Stimulated activated CD4-positive, alpha-beta T cell treated with anti-CD3 and anti-CD28 coated beads, Interleukin-12 subunit alpha, Interleukin-12 subunit beta, amount 100 ng/mL, for 4 hours (primary cell): ENCODE measurements at regions not wholly inside any gene's neighbourhood (a gene's known extent, or its start where the extent isn't known, plus 50 kb on each side); places are given as distances from the start of the nearest gene placed in this dataset.

ENCODE experiments used
- DNase-seq: peaks from one replicate; pipeline ENCODE4 v3.0.0-alpha.2; 2020

- no peak for DNase-seq
Measured at GRCh38 chr1:181394766-181395165, 88.6 kb upstream of the CACNA1E start.

- peak; percentile 8 for DNase-seq
Measured at GRCh38 chr1:181396171-181396670, 87.1 kb upstream of the CACNA1E start.

- no peak for DNase-seq
Measured at GRCh38 chr1:181396811-181397210, 86.5 kb upstream of the CACNA1E start.

GRCh38 chr1:181397845-181398244, 85.5 kb upstream of the CACNA1E start:
- DNase-seq: no peak

GRCh38 chr1:181398544-181398943, 84.8 kb upstream of the CACNA1E start:
- DNase-seq: no peak

- no peak for DNase-seq
Measured at GRCh38 chr1:181405584-181405983, 77.7 kb upstream of the CACNA1E start.

- no peak for DNase-seq
Measured at GRCh38 chr1:181406989-181407388, 76.3 kb upstream of the CACNA1E start.

- DNase-seq: no peak
Measured at GRCh38 chr1:181409981-181410380, 73.3 kb upstream of the CACNA1E start.

GRCh38 chr1:181412746-181413145, 70.6 kb upstream of the CACNA1E start:
- no peak for DNase-seq

- no peak for DNase-seq
Measured at GRCh38 chr1:181413195-181413815, 70.0 kb upstream of the CACNA1E start.

GRCh38 chr1:181413836-181414235, 69.5 kb upstream of the CACNA1E start:
- DNase-seq: no peak

GRCh38 chr1:181416268-181416860, 67.0 kb upstream of the CACNA1E start:
- no peak for DNase-seq

- no peak for DNase-seq
Measured at GRCh38 chr1:181417915-181418314, 65.4 kb upstream of the CACNA1E start.

- DNase-seq: peak; percentile 15
Measured at GRCh38 chr1:181423301-181423918, 59.9 kb upstream of the CACNA1E start.

GRCh38 chr1:181424786-181425403, 58.4 kb upstream of the CACNA1E start:
- peak; percentile 73 for DNase-seq

- DNase-seq: no peak
Measured at GRCh38 chr1:181425566-181425965, 57.8 kb upstream of the CACNA1E start.

- DNase-seq: no peak
Measured at GRCh38 chr1:181429462-181429861, 53.9 kb upstream of the CACNA1E start.

GRCh38 chr1:181430015-181430885, 53.1 kb upstream of the CACNA1E start:
- no peak for DNase-seq
